ENCODE measurements at regions not wholly inside any gene's neighbourhood (a gene's known extent, or its start where the extent isn't known, plus 50 kb on each side); places are given as distances from the start of the nearest gene placed in this dataset.
"Not testable (repeated sequence)": the region's sequence is repeated elsewhere in the genome, so short reads cannot be mapped to it uniquely, and the experiment has no call there.

DNA sequence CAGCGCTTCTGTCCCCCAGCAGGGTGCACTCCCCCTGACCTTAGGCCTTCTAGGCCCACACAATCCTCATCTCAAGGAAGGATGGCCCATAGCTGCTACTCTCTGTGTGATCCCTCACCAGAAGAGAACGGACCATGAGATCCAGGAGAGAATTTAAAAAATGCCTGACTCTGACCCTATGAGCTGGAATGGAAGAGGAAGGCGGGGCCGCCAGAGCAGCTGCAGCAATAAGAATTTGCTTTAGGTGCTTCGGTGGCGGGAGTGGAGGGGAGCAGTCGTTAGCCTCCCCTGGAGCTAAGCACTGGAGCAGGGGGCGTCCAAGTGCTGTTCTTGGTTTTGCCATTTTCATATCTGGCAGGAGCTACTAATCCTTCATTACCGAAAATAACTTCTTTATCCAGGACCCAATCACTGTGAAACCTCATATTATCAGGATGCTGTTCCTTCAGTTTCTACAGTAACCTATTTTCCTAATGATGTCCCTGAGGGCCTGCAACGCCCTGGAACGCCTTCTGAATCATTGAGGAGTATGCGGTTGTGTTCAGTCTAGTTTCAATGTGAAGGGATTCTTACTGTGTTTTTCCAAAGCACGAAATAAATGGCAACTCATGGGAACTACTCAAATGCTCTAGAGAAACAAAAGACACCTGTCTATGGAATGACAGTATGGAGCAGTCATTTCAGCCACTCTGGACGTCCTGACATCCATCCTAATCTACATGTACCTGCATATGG lies 105.1 kb upstream of the SIX2 start:
- DNase-seq (ENCODE audit: low spot score), result no peak

DNA sequence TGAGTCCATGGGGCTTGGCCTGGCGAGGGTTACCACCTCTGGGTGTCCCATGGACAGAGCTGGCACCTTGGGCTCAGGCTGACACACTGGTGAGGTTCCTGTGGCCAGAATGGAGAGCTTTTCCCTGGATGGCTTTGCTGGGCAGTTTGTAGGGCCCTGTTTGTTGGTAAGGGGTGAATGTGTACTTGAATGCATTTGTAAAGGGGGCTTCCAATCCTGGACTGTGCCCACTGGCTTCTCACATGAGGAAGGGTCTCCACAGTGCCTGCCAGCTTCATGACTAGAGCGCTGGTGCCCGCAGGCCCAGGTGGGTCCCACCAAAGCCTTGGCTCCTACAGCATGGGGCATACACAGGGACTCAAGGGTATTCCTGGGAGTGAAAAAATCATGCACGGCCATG lies 103.5 kb upstream of the SIX2 start:
- DNase-seq (ENCODE audit: low spot score), result no peak

DNA sequence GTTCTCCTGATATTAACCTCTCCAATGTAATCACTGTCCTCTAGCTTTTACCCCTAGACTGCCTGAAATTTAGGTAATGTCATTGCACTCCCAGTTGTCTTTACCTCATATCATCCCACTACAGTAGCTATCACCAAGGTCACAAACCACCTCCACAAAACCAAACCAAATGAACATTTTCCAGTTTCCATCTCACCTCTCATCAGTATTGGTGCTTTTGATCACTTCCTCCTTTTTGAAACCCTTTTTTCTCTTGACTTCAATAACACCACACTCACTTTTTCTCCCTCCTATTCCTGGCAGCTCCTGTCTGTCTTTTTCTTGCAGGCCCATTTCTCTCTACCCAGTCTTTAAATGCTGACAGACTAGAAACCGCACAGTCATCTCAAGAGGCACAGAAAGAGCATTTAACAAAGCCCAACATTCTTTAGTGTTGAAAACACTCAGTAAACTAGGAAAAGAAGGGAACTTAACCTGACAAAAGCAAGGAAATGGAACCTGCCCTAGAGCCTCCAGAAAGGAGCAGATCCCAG lies 95.9 kb upstream of the SIX2 start:
- no peak for DNase-seq (ENCODE audit: low spot score)

DNA sequence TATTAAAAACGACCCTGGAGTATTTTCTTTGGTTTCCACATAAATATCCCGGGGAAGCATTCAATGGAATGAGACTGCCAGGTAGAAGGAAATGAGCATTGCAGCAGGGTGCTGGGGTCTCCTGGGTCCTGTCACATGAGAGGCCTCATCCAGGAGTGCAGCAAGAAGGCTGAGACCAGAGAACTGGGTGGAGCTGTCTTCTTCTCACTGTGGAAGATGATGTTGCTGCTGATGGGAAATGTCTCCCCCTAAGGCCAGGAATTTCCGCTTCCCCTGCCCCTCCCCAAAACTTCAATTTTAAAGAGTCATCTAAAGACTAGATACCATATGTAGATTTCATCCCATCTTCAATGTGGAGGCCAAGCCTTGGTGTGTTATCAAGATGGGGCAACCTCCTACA lies 95.2 kb upstream of the SIX2 start:
- no peak for DNase-seq (ENCODE audit: low spot score)

DNA sequence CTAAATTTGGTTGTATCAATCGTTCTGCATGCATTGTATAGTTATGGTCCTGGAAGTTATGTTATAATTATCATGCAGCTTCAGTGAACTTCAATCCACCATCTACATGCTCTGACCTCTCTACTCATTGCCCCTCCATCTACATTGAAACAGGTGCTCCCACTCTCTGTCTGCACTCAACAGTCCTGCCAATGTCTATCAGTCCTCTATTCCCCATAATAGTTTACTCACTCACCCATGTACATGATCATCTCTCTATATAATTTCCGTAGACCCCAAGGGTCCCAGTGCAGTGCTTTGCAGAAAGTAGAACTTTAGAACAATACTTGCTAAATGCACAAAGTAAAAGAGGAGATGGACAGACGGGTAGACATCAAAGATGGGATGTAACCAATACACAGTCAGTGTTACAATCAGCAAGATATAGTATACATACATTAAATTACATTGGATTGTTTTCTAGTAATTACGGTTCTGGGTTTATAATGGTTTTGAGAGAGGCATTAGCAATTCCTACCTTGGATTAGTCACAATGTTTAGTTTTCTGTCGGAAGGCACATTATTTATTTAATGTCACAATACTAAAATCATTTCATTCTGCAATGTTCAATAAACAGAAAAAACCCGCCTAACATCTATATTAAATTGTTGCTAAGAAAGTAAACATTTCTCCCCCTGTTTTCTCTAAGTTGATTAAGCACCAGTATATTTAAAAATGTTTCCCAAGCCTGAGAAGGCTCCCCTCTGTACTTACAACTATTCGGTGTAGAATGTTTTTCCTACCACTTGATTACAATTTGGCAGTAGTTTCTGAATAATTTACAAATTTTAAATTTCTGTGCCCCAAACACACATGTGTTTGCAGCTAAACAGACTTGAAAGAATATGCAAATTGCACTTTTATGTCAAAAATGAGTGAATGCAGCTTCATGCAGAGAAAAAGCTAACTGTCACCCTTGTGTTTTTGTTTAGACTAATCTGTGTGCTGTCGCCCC lies 94.4 kb upstream of the SIX2 start:
- DNase-seq (ENCODE audit: low spot score), result no peak

DNA sequence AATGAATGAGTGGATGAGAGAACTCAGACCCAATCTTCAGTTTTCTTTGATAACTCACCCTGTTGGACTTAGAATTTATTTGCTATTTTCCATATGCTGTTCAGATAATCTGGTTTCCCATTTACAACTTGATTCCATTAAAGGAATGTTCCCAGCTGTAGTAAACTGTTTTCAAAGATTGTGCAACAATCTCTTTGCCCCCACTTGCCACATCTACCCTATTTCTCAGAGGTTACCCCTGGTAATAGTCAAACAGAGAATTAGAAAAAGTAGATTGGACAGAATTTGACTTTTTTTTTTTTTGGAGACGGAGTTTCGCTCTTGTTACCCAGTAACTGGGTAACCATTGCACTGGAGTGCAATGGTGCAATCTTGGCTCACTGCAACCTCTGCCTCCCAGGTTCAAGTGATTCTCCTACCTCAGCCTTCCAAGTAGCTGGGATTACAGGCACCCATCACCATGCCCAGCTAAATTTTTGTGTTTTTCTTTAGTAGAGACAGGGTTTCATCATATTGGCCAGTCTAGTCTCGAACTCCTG lies 93.4 kb upstream of the SIX2 start:
- no peak for DNase-seq (ENCODE audit: low spot score)

DNA sequence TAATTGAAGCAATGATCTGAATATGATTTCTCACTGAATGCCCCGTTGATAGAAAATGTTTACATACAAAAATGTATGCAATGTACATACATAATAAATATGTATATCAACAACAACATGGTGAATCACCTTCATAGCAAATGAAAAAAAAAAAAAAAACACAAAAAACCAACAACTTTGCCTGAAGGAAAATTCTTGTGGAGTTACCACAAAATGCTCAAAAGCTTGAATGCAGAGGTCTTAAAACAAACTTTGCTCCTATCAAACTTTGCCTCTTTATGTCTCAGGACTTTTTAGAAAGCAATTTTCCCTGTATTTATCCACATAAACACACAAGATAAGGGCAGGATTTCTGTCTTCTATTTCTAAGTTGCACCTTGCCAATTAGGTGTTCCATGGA lies 92.9 kb upstream of the SIX2 start:
- no peak for DNase-seq (ENCODE audit: low spot score)

DNA sequence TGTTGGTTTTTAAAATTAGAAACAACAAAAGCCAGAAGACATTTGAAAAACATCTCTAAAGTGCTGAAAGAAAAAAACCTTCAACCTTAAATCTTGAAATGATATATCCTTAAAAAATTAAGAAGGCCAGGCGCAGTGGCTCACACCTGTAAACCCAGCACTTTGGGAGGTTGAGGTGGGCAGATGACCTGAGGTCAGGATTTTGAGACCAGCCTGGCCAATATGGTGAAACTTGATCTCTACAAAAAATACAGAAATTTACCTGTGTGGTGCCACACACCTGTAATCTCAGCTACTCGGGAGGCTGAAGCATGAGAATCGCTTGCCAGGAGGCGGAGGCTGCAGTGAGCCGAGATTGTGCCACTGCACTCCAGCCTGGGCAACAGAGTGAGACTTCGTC lies 87.7 kb upstream of the SIX2 start:
- no peak for DNase-seq (ENCODE audit: low spot score)

DNA sequence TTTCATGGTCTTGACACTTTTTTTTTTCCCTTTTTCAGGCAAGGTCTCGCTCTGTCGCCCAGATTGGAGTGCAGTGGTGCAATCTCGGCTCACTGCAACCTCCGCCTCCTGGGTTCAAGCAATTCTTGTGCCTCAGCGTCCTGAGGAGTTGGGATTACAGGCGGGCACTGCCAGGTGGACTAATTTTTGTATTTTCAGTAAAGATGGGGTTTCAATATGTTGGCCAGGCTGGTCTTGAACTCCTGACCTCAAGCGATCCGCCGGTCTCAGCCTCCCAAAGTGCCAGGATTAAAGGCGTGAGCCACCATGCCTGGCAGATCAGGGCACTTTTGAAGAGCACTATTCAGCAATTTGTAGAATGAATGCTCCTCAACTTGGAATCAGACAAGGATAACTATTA lies 86.8 kb upstream of the SIX2 start:
- not testable (repeated sequence) for DNase-seq (ENCODE audit: low spot score)

DNA sequence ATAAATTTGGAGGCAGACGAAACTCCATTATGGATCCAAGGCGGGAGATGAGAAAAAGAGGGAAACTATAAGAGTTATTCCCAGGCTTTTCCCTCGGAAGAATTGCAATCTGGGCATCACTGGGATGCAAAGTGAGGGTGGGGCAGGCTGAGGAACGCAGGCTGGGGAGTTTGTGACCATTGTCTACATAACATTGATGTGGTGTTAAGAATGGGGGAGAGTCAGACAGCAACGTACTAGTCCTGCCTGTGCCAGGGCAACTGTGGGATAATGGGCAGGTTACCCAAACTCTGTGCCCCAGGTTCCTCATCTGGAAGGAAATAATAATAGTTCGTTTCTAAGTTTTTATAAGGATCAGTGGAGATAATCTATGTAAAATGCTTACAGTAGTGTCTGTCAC lies 84.4 kb upstream of the SIX2 start:
- no peak for DNase-seq (ENCODE audit: low spot score)

DNA sequence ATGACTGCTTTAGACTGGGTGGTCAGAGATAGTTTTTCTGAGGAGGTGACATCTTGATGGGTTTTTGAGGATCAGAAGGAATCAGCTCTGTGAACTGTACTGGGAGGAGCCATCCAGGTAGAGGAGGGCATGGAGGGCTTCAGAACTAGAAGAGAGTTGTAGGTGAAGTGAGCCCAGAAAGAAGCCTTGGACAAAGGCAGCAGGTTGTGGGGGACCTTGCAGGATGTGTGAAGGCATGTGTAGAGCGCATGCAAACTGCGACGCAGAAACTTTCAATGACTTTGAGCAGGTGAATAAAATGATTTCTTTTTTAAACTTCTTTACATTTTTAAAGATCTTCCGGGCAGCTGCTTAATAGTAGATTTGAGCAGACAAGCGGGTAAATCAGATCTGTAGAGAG lies 83.9 kb upstream of the SIX2 start:
- DNase-seq (ENCODE audit: low spot score), result no peak

DNA sequence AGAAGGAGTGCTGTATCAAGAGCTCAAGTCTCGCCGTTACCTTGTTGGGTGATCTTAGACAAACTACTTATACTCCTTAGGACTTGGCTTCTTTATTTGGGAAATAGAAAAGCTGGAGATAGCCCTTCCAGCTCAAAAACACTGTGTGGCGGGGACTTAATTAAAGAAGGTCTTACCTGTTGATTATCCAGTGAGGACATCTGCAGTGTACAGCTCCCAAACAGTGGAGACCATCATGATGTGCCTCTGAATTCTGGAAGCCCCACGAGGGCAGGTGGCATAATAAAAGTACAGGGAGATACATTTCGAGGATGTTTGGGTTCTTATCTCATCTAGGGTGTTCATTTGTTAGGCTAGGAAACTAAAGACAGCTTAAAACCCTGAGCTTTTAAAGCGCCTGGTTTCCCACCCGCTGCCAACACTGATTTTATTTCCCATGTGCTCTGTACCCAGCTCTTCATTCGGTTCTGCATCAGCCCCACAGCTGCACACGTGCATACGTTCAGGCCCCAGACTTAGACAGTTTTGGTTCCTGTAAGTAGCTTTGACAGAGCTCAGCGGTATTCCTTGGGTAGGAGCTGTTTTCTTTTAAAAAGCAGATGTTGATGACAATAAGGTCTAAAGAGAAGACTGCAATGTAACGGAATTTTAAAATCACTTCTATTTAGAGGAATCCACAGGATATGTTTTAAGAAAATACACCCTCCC lies 80.5 kb upstream of the SIX2 start:
- no peak for DNase-seq (ENCODE audit: low spot score)

DNA sequence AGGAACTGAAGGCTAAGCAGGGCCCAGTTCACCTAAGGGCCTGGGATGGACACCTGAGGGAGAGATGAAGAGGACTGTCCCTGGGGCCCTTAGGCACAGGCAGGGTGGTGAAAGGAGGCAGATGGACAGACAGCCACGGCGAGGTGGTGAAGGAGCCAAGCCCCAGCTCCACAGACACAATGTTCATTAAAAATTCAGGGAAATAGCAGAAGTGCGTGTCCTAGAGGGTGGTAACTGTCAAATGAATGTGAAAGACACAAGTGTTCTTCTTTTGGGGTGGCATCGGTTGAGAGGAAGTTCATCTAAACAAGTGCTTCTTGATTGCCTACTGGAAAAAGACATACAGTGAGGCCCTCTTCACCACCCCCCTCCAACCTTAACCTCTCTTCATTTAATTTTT lies 76.2 kb upstream of the SIX2 start:
- no peak for DNase-seq (ENCODE audit: low spot score)

DNA sequence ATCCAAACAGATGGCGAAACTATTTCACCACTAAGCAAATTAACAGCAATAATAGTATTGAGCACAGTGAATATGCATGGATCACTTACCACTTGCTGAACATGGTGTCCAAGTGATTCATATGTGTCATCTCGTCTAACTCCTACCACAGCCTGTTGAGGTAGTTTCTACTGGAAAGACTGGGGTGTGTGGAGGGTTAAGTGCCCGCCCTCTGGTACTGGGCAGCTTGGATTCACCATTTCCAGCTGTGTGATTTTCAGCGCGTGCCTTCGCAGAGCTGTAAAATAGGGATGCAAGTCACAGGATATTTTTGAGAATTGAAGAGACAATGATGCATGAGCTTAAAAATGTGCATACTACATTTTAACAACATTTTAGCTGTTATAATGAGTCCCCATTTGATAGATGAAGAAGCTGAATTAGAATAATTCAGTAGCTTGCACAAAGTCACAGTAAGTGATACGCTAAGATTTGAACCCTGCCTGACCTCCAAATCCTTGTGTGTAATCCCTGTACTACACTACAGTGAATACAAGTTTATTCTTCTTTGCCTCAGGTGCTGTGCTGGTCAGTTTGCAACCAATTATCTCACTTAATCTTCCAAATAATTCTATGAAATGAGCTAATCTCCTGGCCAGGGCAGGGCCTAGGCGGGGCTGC lies 75.2 kb upstream of the SIX2 start:
- DNase-seq (ENCODE audit: low spot score), result no peak

DNA sequence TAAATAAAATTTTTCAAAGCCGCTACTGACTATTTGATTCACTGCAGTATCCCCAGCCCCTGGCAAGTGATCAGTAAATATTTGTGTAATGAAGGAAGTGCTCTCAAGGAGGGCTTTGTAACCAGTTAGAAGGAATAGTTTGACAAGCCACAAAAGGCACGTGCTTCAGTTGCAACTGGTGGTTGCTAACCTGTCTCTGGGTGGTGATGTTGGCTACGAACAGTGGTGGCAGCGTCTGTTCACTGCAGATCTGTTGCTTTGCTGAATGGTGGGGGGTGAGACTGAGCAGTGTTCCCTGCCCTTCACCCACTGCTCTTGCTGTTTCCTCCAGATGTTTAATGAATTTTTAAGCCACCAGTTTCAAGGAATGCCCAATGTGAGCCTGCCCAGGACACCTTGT lies 73.9 kb upstream of the SIX2 start:
- DNase-seq (ENCODE audit: low spot score), result no peak

DNA sequence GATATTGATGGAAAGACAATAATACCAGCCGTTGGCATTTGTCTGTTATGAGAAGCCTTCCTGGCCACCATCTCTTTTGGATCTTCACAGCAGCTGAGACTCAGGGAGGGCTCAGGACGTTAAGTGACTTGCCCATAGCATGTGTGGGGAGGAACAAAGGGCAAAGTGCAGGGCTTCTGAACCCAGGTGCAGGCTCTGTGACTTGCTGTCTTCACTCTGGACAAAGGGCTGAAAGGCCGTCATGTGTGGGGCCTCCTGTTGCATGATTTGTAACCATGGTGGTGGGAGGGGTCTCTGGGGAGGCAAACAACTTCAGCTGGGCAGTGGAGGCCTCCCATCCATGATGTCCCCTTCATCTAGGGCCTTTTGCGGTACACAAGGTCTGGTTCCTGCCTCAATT lies 65.5 kb upstream of the SIX2 start:
- DNase-seq (ENCODE audit: low spot score), result no peak

DNA sequence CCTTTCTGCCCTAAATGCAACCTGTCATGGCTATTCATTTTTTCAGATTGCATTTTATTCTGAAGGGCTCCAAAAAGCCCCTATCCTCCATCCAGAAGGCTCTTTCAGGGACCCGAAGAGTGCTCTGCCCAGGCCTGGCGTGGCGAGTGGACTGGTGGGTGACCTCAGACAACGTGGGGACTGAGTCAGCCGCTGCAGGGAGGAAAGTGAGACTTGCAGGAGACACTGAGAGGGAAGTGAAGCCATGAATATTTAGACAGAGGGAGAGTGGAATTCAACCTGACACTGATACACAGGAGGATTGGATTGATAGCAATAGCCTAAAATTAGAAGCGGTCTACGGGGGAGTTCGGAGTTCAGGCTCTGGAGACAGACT lies 63.6 kb upstream of the SIX2 start:
- peak; percentile 3 for DNase-seq (ENCODE audit: low spot score)

DNA sequence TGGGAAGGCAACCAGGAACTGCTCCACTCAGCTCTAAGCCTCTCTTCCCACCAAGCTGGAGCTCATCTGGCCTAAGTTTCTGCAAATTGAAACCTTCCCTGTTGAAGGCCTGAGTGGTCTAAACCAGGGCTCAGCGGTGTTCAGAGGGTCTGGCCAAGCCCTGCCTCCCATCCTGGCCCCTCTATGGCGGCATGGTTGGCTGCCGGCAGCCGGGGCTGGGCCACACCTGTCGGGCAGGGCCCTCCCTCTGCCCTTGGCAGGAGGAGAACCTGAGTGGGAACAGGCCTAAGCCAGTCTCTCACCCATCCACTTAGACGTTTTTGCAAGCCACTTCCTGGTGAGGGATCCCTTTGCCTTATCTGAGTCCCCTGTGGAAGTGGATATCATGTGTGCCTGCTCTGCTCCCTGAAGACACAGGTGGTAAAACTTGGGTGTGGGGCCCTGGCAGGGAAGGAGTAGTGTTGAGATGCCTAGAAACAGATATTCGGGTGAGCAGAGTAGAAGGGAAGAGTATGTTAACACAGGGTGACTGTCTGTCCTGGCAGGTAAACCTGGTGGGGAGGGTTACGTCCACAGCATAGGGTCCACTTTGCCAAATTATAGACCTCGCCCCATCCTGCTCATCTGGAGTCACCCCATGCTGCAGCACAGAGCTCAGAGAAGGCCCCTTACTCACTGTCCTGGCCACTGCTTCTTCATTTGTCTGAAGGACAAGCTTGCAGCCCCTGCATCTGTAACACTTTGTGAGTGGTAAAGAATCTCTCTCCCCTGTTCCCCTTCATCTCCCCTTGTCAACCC lies 63.0 kb upstream of the SIX2 start:
- no peak for DNase-seq (ENCODE audit: low spot score)

DNA sequence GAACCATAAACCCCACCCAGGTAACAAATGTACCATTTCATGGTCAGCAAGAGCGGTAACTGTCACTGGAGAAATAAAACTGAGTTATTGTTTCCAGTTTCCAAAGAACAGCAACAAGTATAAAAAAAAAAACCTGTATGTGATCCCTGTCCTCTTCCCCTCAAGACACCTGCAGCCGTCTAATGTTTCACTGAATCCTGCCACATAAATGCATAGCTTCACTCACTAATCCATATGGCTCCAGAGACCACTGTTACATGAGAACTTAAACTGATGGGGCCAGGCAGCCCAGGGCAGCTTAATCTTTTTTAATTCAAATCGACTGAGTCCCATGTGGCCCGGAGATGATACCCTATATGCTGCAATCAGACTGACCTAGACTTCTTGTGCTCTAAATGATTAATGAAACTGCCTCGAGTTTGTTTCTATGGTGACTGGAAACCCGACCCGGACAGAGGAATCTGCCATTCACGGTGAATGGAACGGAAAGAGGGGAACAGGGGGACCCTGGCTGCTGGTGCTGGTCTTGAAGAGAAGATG lies 60.9 kb upstream of the SIX2 start:
- no peak for DNase-seq (ENCODE audit: low spot score)

DNA sequence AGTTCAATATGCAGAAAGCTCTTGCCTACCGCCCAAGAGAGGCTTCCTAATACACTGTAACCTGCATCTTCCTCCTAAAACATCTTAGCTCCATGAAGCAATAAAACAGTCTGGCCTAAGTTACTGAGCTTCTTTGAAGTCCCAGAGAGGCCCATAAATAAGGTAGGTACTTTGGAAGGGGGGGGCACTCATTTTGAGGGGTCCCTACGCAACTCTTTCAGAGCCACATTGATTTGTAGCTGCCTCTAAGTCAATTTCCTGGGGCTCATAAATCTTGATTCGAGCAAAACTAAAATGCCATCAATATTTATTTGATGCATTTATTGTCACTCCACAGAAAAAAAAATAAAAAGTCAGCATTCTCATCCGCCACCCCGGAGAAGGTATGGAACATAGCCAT lies 60.4 kb upstream of the SIX2 start:
- no peak for DNase-seq (ENCODE audit: low spot score)

Data from kidney tubule cell (primary cell).